OCI-LY1 (cell line): ENCODE measurements at regions not wholly inside any gene's neighbourhood (a gene's known extent, or its start where the extent isn't known, plus 50 kb on each side); places are given as distances from the start of the nearest gene placed in this dataset.

Experiments
- H2AFZ ChIP-seq: fragments of 200-600 bp; sonication (generic), shearing (Covaris generic); 2 replicates; pipeline ENCODE4 v1.6.0; 2014; ENCODE audit warnings: antibody characterized with exemption, mild to moderate bottlenecking, low read length
- H3F3A ChIP-seq: fragments of 200-600 bp; sonication (generic), shearing (Covaris generic); 2 replicates; pipeline ENCODE4 v1.6.0; 2014; ENCODE audit warnings: mild to moderate bottlenecking, antibody characterized with exemption, low read length, moderate library complexity; ENCODE audit not compliant: insufficient read depth
- H3K27ac ChIP-seq: fragments of 200-600 bp; sonication (generic); 2 replicates; pipeline ENCODE4 v1.5.1; 2014; ENCODE audit warnings: low read length, mixed run types, mild to moderate bottlenecking, low read depth; ENCODE audit not compliant: poor library complexity, severe bottlenecking
- H3K27me3 ChIP-seq: fragments of 200-600 bp; sonication (generic); 2 replicates; pipeline ENCODE4 v1.6.0; 2014; ENCODE audit warnings: antibody characterized with exemption, mild to moderate bottlenecking, low read length, moderate library complexity; ENCODE audit not compliant: insufficient read depth
- H3K36me3 ChIP-seq: fragments of 200-600 bp; sonication (generic); 2 replicates; pipeline ENCODE4 v1.6.1; 2014; ENCODE audit warnings: mild to moderate bottlenecking, antibody characterized with exemption, low read length, moderate library complexity, mixed read lengths; ENCODE audit not compliant: insufficient read depth
- H3K4me1 ChIP-seq: fragments of 200-600 bp; sonication (generic); 2 replicates; pipeline ENCODE4 v1.5.1; 2014; ENCODE audit warnings: mild to moderate bottlenecking, low read length, moderate library complexity; ENCODE audit not compliant: insufficient read depth, severe bottlenecking
- H3K4me2 ChIP-seq: fragments of 200-600 bp; sonication (generic), shearing (Covaris generic); 2 replicates; pipeline ENCODE4 v1.6.1; 2014; ENCODE audit warnings: low read length
- H3K4me3 ChIP-seq: fragments of 200-600 bp; sonication (generic); 2 replicates; pipeline ENCODE4 v1.5.1; 2014; ENCODE audit warnings: low read length, low read depth, mild to moderate bottlenecking, mixed read lengths; ENCODE audit not compliant: poor library complexity, severe bottlenecking
- H3K79me2 ChIP-seq: fragments of 200-600 bp; shearing (Covaris generic); 2 replicates; pipeline ENCODE4 v1.6.1; 2016; ENCODE audit warnings: mixed run types, low read length, mixed read lengths; ENCODE audit not compliant: insufficient read depth
- H3K9ac ChIP-seq: fragments of 200-600 bp; sonication (generic), shearing (Covaris generic); 2 replicates; pipeline ENCODE4 v1.6.1; 2014; ENCODE audit warnings: mild to moderate bottlenecking, low read length, mixed read lengths
- H3K9me2 ChIP-seq: fragments of 200-600 bp; sonication (generic), shearing (Covaris generic); 2 replicates; pipeline ENCODE4 v1.6.1; 2014; ENCODE audit warnings: low read depth, mild to moderate bottlenecking, low read length, mixed read lengths
- H3K9me3 ChIP-seq: fragments of 200-600 bp; shearing (Covaris generic); 2 replicates; pipeline ENCODE4 v1.6.1; 2014; ENCODE audit warnings: low read length, mixed read lengths
- H4K20me1 ChIP-seq: fragments of 200-600 bp; sonication (generic), shearing (Covaris generic); 2 replicates; pipeline ENCODE4 v1.6.0; 2016; ENCODE audit warnings: mild to moderate bottlenecking, low read length; ENCODE audit not compliant: insufficient read depth
- CTCF ChIP-seq: fragments of 200-600 bp; sonication (generic), shearing (Covaris generic); IDR thresholded peaks from 2 replicates; pipeline ENCODE4 v1.5.1; 2017; ENCODE audit warnings: mild to moderate bottlenecking, antibody characterized with exemption, low read length, moderate library complexity, mixed read lengths
- EZH2 ChIP-seq: fragments of 200-600 bp; sonication (generic), shearing (Covaris generic); IDR thresholded peaks from 2 replicates; pipeline ENCODE4 v1.8.0; 2017; ENCODE audit warnings: borderline replicate concordance, mixed run types, mild to moderate bottlenecking, antibody characterized with exemption, low read length, moderate library complexity, mixed read lengths

- Histone ChIP-seq H3F3A (no peaks in the 10 kb centered on the region), H3K27me3 (no peaks in the 10 kb centered on the region; the same call in 1 of the 2 replicates), H4K20me1 (no peaks in the 10 kb centered on the region), H2AFZ (no peak overlapping the region), H3K9me3 (no peaks in the 10 kb centered on the region), H3K27ac (no peak overlapping the region), H3K79me2 (no peaks in the 10 kb centered on the region), H3K9ac (no peak overlapping the region), H3K4me2 (no peak overlapping the region), H3K4me1 (no peaks in the 10 kb centered on the region), H3K9me2 (no peaks in the 10 kb centered on the region), H3K4me3 (no peak overlapping the region), H3K36me3 (no peaks in the 10 kb centered on the region)
- TF ChIP-seq EZH2 (no peak), CTCF (no peak)
These were observed 281.0 kb upstream of the SULF2 start for GRCh38 chr20:48066246-48066645.

- no peaks in the 10 kb centered on the region for H3K4me1 ChIP-seq
- no peaks in the 10 kb centered on the region for H3K79me2 ChIP-seq
- H3K4me2 ChIP-seq = no peak overlapping the region
- H3K27me3 ChIP-seq = no peaks in the 10 kb centered on the region; the same call in 1 of the 2 replicates
- no peaks in the 10 kb centered on the region for H3K9me3 ChIP-seq
- no peaks in the 10 kb centered on the region for H3K9me2 ChIP-seq
- no peaks in the 10 kb centered on the region for H3F3A ChIP-seq
- TF ChIP-seq EZH2 = no peak
- no peak for TF ChIP-seq CTCF
- H3K4me3 ChIP-seq = no peak overlapping the region
- H3K36me3 ChIP-seq = no peaks in the 10 kb centered on the region
- H3K27ac ChIP-seq = no peak overlapping the region
- H3K9ac ChIP-seq = no peak overlapping the region
- no peaks in the 10 kb centered on the region for H4K20me1 ChIP-seq
- no peak overlapping the region for H2AFZ ChIP-seq
These were observed 280.6 kb upstream of the SULF2 start for GRCh38 chr20:48065833-48066232.

- no peaks in the 10 kb centered on the region for H3K9me2 ChIP-seq
- H3K4me1 ChIP-seq = no peaks in the 10 kb centered on the region
- no peaks in the 10 kb centered on the region for H3K36me3 ChIP-seq
- H3K9ac ChIP-seq = no peak overlapping the region
- TF ChIP-seq CTCF (no peak), EZH2 (no peak)
- no peaks in the 10 kb centered on the region; the same call in 1 of the 2 replicates for H3K27me3 ChIP-seq
- no peak overlapping the region for H3K27ac ChIP-seq
- H4K20me1 ChIP-seq = no peaks in the 10 kb centered on the region
- no peaks in the 10 kb centered on the region for H3K9me3 ChIP-seq
- no peak overlapping the region for H2AFZ ChIP-seq
- H3F3A ChIP-seq = no peaks in the 10 kb centered on the region
- H3K79me2 ChIP-seq = no peaks in the 10 kb centered on the region
- no peak overlapping the region for H3K4me2 ChIP-seq
- no peak overlapping the region for H3K4me3 ChIP-seq
These were observed 279.6 kb upstream of the SULF2 start for GRCh38 chr20:48064929-48065328.
